HFF-Myc (cell line): ENCODE measurements at regions not wholly inside any gene's neighbourhood (a gene's known extent, or its start where the extent isn't known, plus 50 kb on each side); places are given as distances from the start of the nearest gene placed in this dataset.

Experiments used
- DNase-seq: peaks from one replicate; pipeline ENCODE4 v3.0.0-alpha.2; 2011; ENCODE audit warnings: low read depth; ENCODE audit errors: extremely low read depth
- H3K4me3 ChIP-seq: replicated peaks from 2 replicates; pipeline ENCODE4 v1.5.1; 2011; ENCODE audit warnings: low read depth, mild to moderate bottlenecking, control low read depth, low read length
- TF ChIP-seq, protein P1 (sequence below): IDR thresholded peaks from 2 replicates; pipeline ENCODE4 v1.5.1; 2012; ENCODE audit warnings: mild to moderate bottlenecking, low read depth, low read length, control low read depth; ENCODE audit errors: missing control alignments

- no peak overlapping the region for H3K4me3 ChIP-seq
- no peak for DNase-seq
- TF ChIP-seq, protein P1, sequence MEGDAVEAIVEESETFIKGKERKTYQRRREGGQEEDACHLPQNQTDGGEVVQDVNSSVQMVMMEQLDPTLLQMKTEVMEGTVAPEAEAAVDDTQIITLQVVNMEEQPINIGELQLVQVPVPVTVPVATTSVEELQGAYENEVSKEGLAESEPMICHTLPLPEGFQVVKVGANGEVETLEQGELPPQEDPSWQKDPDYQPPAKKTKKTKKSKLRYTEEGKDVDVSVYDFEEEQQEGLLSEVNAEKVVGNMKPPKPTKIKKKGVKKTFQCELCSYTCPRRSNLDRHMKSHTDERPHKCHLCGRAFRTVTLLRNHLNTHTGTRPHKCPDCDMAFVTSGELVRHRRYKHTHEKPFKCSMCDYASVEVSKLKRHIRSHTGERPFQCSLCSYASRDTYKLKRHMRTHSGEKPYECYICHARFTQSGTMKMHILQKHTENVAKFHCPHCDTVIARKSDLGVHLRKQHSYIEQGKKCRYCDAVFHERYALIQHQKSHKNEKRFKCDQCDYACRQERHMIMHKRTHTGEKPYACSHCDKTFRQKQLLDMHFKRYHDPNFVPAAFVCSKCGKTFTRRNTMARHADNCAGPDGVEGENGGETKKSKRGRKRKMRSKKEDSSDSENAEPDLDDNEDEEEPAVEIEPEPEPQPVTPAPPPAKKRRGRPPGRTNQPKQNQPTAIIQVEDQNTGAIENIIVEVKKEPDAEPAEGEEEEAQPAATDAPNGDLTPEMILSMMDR, result no peak
These were observed 149.9 kb downstream of the FBXO8 start for GRCh38 chr4:174133551-174133950.

GRCh38 chr4:174131901-174132300 lies 151.6 kb downstream of the FBXO8 start:
- H3K4me3 ChIP-seq, result no peak overlapping the region
- DNase-seq, result no peak
- TF ChIP-seq, protein P1, result no peak

DNA sequence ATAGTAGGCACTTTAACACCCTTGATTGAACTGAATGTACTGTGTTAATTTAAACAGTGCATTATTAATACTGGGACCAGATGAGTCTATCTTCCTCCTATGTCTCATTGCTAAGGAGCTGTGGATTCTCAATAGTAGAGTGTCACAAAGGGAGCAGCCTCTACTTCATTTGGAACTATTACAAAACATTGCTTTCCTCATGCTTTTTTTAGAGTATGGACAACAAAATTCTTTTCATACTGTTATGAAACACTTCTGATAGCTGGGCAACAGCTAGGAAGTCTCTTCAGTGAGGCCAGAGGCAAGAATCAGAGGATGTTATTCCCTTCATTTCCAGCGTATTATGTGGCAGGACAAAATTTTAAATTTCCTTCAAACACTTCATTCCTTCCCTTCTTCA lies 160.8 kb downstream of the FBXO8 start:
- TF ChIP-seq, protein P1, result no peak
- no peak for DNase-seq
- no peak overlapping the region for H3K4me3 ChIP-seq

GRCh38 chr4:174120446-174121295 lies 162.8 kb downstream of the FBXO8 start:
- TF ChIP-seq, protein P1, result peak; percentile 35
- DNase-seq, result peak; percentile 46
- H3K4me3 ChIP-seq, result peak overlapping the region; percentile 25

DNA sequence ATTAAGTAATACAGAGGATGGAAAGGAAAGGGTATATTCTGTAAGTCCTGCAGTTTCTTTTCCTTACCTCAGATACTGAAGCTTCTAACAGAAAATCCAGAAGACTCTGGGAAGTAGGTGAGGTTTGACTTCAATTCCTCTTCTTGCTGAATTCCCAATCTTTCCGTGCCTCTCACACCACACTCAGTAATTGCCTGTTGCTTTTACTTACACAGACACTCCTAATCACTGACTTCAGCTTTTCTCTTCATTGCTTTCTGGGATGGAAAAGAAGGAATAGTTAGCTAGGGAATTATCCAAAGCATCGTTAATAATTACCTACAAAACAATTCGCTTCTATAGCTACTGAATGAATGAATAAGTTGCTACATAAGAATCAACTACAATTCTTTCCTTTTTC lies 163.6 kb downstream of the FBXO8 start:
- TF ChIP-seq, protein P1, result no peak
- H3K4me3 ChIP-seq, result no peak overlapping the region; the same call in 1 of the 2 replicates
- DNase-seq, result no peak

DNA sequence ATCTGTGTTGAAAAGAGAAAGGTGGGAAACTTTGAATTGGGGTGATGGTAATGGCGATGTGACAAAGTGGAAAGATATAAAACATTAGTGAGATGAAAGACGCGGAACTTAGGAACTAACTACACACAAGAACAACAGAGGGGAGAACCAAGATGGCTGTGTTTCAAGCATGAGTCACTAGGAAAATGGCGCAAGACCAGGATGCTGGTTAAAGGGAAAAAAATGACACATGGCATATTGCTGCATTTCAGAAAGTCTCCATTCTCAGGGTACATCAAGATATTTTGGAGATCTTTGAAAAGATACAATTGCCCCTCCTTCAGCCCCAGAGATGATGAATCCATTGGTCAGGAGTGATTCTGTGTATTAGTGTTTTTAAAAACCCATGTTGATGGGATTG lies 164.4 kb downstream of the FBXO8 start:
- H3K4me3 ChIP-seq, result no peak overlapping the region
- TF ChIP-seq, protein P1, result no peak
- DNase-seq, result peak; percentile 17
